GM19025 (cell line): ENCODE measurements at regions not wholly inside any gene's neighbourhood (a gene's known extent, or its start where the extent isn't known, plus 50 kb on each side); places are given as distances from the start of the nearest gene placed in this dataset.

ENCODE experiments used
- ATAC-seq: cut with Tn5 transposase; IDR thresholded peaks from one replicate; pipeline ENCODE4 v1.9.1; 2021; ENCODE audit warnings: mild to moderate bottlenecking, low read depth, moderate library complexity; ENCODE audit not compliant: unreplicated experiment

- ATAC-seq: no peak
Measured at GRCh38 chr13:104875038-104875754, 1660.3 kb downstream of the EFNB2 start.

- ATAC-seq: no peak
Measured at GRCh38 chr13:104872153-104872552, 1663.3 kb downstream of the EFNB2 start.

- no peak for ATAC-seq
Measured at GRCh38 chr13:104871456-104871855, 1664.0 kb downstream of the EFNB2 start.

- no peak for ATAC-seq
Measured at GRCh38 chr13:104869501-104869900, 1666.0 kb downstream of the EFNB2 start.

DNA sequence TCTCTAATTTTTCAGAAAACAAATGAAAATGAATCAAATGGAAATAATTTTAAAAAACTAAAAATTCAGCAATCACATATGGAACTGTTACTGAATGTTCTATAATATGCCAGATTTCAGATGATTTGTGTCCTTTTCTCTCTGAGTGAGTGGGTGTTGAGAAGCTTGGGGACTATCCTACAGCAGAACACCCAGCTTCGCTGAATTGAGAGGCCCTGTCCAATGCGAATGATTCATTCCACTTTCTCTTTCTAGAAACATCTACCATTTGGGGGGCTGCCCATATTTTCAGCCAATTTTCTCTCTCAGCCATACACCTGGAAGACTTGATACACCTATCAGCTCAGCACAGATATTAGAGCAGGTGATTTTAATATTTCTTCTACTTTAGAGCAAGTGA is 1666.7 kb downstream of the EFNB2 start:
- ATAC-seq: no peak

GRCh38 chr13:104855581-104855980 is 1679.9 kb downstream of the EFNB2 start:
- ATAC-seq: no peak

- no peak for ATAC-seq
Measured at GRCh38 chr13:104854698-104855097, 1680.8 kb downstream of the EFNB2 start.

GRCh38 chr13:104854007-104854406 is 1681.5 kb downstream of the EFNB2 start:
- ATAC-seq: no peak

- no peak for ATAC-seq
Measured at GRCh38 chr13:104847922-104848321, 1687.5 kb downstream of the EFNB2 start.

DNA sequence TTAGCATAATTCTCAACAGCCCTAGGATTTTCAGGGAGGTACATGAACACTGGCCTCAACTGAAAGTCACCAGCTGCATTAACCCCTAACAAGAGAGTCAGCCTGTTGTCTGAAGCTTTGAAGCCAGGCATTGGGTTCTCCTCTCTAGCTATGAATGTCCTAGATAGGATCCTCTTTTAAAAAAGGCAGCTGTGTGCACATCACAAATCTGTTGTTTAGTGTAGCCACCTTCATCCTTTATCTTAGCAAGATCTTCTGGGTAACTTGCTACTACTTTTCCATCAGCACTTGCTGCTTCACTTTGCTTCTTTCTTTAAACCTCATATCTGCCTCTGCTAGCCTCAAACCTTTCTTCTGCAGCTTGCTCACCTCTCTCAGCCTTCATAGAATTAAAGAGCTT is 1692.1 kb downstream of the EFNB2 start:
- no peak for ATAC-seq

- no peak for ATAC-seq
Measured at GRCh38 chr13:104841110-104841509, 1694.4 kb downstream of the EFNB2 start.

DNA sequence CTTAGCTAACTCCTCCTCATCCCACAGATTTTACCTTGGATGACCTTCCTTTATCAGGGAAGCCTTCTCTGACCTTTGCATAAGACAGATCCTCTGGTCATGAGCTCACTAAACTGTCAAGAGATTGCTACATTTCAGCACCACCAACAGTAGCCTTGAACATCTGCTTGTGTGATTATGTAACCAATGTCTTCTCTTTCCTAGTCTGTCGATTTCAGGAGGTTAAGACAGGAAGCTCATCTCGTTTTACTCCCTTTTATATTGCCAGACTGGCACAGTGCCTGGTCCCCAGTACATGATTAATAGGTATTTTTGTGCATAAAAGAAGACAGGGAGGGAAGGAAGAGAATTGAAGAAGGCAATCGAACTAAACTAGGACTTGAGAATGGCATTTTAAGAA is 1697.7 kb downstream of the EFNB2 start:
- no peak for ATAC-seq

- ATAC-seq: no peak
Measured at GRCh38 chr13:104833221-104833620, 1702.2 kb downstream of the EFNB2 start.

DNA sequence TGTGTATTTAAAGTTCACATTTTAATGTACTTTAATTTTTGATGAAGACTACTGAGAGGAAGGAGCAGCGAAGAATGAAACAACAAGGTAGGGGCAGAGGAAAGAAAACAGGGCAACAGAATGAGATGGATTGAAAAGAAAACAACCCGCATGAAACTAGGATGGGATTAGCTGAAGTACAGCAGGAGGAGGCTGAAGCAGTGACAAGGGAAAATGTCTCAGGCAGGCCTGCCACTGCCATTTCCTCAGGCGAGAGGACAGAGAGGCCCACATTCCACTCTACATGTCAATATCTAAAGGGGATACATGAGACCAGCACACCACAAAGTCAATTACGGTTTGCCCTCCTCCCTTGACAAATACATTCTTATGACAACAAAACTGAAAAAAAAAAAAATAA is 1703.2 kb downstream of the EFNB2 start:
- no peak for ATAC-seq

DNA sequence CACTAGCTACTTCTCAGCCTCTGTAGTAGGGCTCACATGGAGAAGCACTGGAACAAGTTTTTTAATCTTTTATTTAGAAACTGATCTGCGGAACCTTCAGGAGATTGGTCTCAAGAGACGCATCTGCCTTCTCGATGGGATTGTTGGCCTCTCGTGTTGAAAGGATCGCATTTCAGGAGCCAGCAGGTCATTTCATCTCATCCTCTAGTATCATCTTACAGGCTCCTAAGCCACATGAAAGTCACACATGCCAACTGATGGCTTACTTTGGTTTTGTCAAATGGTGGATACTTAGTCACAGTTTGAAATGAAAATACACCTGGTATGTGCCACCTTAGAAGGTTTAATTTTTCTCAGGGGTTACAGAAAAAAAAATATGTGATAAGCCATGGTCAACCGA is 1703.6 kb downstream of the EFNB2 start:
- ATAC-seq: no peak

DNA sequence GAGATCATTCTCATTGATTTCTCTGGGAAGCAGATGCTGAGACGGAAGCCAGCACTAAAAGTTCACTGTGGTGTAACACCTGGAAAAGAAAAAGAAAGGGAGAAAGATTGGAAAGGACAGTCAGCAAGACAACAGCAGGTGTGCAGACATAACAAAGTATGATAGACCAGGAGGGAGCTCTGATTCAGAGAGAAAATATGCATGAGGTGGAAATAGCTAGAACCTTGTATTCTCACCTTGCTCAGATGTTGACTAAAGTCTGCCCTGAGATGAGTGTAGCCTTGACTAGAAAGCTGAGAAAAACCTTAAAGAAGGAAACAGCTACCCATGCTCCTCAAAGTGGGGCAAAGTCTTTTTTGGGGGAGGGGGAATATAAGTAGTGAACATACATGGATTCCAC is 1711.8 kb downstream of the EFNB2 start:
- no peak for ATAC-seq

DNA sequence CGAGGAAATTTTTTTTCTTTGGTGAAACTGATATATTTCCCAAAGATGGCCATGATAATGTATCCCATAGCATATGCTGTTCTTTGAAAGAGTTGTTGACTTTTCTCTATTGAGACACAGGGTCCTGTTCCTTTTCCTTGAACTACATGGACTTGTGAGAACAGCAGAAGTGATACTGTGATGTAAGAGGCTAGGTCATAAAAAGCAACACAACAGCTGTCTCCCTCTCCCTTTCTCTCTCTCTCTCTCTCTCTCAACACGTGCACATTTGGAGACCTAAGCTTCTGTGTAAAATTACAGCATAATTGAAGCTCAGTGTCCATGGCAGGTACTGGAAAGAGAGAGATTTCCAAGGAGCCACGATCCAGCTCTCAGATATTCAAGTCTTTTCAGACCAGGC is 1712.4 kb downstream of the EFNB2 start:
- no peak for ATAC-seq

DNA sequence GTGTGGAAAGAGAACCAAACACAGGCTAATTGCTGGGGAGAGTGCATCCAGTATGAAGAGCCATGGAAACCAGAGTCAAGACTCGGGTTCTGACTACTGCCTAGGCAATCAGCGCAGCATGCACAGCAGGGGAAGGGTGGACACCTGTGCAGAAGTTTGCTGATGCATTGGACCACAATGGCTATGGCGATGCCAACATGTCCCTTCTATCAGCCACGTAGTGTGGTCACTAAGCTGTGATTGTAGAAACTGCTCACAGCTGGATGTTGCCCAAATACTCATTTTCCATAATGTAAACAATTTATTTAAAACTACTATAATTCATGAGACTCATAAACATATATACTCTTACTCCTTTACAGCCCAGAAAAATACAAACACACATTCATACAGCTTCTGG is 1718.2 kb downstream of the EFNB2 start:
- ATAC-seq: no peak

DNA sequence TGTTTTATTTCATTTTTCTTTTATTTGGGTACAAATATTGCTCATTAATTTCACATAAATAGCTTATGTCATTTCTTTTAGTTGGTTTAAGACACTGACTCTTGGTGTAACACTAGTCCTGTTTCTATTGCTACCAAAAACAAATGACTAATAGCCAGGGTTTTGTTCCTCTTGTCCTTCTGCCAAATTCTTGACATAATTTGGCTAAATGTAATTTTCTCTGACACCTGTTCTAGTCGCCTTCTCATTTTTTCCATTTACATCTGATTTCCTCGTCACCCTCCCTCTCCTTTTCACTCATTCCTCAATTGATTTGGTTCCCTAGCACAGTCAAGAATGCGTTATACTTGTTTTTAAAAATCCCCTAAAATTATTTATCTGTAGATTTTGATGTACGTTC is 1718.7 kb downstream of the EFNB2 start:
- no peak for ATAC-seq

DNA sequence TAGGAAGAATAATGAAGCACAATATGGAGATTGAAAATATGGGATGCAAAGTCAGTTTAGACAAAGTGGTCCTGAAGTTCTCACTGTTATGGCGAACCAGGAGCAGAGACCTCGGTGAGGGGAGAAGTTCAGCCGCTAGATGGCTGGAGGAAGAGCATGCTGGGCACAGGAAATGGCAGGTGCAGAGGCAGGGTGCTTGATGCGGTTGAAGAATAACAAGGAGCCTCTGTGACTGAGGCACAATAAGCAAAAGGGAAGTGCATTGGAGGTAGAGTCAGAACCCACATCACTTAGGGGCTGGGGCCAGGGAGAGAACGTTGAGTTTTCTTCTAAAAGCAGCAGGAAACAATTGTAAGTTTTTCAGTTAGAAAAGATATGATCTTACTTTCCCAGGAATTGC is 1725.2 kb downstream of the EFNB2 start:
- ATAC-seq: no peak

DNA sequence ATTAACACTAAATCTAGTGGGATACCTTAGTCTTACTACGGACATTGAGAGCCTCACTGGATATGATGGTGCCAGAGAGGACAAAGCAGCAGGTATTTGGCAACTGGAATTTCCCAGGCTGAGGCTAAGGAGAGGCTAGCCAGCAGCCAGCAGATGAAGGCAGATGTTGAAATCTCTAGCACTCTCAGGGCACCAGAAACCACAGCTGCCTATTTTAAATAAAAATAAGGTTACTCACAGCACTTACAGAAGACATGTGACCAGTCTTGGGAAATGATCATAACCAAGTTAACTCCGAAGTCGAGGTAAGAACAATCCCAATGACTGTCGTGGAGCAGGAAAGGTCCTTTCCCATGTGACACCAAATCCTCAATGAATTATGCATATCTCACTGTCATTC is 1726.0 kb downstream of the EFNB2 start:
- no peak for ATAC-seq

DNA sequence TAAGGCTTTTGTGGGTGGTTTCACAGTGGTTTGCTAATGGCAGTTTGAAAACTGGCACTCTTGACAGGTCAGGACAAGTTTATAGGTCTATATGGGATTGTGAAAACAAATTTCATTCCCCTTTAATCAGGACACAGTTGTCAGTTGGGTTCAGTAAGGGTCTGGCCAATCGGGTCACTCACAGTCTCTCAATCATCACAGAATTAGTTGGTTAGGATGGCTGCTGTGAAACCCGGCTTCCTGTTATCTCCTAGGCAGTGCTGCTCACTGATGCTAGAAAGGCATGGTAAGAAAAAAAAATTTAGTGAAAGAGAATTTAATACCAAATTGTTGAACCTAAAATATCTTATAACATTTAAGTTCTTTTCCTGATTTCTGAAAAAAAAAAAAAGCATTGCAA is 1730.1 kb downstream of the EFNB2 start:
- ATAC-seq: no peak

DNA sequence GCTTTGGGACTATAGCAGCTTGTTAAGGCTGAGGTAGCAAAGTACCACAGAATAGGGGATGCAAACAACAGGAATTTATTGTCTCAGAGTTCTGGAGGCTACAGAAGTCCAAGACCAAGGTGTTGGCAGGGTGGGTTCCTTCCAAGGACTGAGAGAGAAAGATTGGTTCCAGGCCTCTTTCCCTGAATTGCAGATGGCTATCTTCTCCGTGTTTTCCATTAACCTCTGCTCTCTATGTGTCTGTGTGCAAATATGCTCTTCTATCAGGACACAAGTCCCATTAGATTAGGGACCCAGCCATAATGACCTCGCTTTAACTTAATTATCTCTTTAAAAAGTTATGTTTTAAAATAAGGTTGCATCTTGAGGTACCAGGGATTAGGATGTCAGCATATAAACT is 1732.9 kb upstream of the SLC10A2 start:
- ATAC-seq: no peak
